NCI-H82 treated with DMSO at 0.1 percent for 48 hours (cell line): ENCODE measurements at regions not wholly inside any gene's neighbourhood (a gene's known extent, or its start where the extent isn't known, plus 50 kb on each side); places are given as distances from the start of the nearest gene placed in this dataset.
"Not testable (repeated sequence)": the region's sequence is repeated elsewhere in the genome, so short reads cannot be mapped to it uniquely, and the experiment has no call there.

ENCODE experiments used
- DNase-seq: peaks from one replicate; lab custom pipeline; 2025; ENCODE audit not compliant: unreplicated experiment; lab: John Stamatoyannopoulos, UW

DNA sequence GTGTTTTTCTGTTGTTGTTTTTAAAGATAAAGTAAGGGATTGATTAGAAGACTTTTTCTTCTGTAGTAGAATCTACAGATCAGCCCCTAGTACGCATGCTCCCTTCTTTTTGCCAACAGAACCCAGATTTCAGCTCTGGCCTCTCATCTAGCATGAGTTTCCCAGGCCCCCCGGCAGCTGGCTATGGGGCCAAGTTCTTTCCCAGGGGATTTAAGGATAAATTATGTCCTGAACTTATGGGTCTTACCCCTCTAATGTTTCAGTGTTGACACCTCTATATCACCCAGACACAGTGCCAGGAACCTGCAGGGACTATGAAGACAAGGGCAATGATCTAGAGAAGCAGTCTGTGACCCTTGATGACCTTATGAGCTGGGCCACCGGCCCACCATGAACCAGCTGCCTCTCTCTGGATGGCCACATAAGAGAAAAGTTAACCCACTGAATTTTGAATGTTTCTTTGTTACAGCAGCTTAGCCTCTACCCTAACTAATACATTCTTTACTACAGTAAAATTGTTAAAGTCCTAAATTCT lies 150.5 kb downstream of the UNC5CL start:
- peak; percentile 27 for DNase-seq

- DNase-seq, result peak; percentile 21
Observed at GRCh38 chr6:40887792-40888340, 151.2 kb downstream of the UNC5CL start.

DNA sequence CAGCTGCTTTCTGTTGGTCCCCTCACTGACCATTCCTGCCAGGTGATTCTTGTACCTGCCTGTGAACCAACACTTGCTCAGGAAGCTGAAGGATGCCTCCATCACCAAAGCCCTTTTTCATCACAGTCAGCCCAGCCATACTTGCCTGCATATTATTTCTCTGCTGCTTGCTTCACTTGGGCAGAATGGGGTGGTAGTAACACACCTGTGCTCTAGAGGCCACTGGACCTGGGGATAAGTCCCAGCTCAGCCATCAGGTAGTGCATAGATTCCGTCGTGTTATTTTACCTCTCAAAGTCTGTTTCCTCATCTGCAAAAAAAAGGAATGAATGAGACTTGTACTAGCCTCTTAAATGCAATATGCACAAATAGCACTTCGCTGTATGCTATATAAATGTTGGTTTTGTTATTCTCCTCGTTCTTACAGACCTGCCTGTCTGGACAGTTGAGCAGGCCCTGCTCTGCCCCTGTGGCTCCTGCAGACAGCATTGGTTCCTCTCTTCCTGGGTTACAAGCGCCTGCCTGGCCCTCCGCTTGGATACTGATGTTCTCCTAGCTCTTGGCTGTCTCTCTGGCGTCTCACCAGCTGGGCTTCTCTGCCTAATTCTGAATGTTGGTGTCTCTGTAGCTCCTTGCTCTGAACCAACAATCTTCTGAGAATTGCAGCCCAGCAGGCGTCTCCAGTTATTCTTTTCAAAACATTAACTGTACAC lies 151.8 kb downstream of the UNC5CL start:
- DNase-seq, result no peak

DNA sequence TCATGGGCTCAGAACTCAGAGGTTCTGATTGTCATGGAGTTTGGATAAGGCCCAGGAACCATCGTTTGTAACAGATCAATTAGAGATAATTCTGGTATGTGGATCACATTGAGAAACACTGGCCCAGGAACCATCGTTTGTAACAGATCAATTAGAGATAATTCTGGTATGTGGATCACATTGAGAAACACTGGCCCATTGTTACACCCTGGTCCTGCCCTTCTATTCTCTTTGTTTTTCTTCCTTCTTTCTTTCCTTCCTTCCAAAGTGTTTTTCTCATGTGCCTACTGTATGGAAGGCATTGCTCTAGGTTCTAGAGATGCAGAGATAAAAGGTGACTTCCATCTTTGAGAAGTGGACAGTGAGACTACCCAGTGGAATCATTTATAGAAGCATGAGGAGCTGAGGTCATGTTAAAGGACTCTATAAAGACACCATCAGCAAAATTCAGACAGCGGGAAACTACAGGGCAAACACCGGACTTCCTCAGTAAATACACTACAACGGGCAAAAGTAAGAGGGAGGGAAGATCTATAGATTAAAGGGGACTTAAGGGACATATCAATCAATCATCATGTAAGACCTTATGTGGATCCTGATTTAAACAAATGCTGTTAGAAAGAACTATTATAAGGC lies 153.8 kb downstream of the UNC5CL start:
- DNase-seq, result no peak

- DNase-seq, result peak; percentile 65
Observed at GRCh38 chr6:40882323-40882997, 156.6 kb downstream of the UNC5CL start.

DNA sequence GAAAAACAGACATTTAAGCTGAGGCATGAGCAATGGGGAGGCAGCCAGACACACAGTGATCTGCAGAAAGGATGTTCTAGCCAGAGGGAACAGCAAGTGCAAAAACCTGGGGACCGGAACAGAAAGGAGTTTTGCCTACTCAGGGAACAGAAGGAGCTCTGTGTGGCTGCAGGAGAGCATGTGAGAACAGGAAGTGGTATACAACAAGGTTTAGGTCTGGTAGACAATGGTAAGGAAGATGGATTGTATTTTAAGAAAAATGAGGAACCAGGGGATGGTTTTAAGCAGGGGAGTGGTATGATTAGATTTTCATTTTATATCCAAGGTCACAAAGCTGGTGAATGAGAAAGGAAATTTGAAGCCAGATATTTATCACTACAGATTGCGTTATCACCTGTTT lies 157.5 kb downstream of the UNC5CL start:
- no peak for DNase-seq

GRCh38 chr6:40880906-40881305 lies 158.1 kb downstream of the UNC5CL start:
- DNase-seq, result no peak

GRCh38 chr6:40879169-40879568 lies 159.9 kb downstream of the UNC5CL start:
- DNase-seq, result no peak

DNA sequence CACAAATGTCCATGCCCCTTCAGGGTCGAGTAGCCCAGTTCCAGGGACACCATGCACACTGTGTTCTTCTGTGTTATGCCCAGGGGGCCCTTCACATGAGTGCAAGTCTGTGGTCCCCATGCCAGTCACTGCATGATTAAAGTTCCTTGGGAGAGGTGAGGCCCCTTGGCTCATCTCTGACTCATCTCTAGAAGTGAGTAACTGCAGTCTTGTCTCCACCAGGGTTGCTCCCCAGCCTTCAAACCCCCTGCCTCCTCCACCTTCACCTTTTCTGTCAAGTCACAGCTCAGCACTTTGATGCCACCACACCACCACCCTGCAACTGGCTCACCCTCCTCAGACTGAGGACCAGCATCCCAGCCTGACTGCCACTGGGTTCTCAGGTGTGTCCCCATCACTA lies 161.7 kb downstream of the UNC5CL start:
- DNase-seq, result no peak

- DNase-seq, result no peak
Observed at GRCh38 chr6:40876336-40876735, 162.7 kb downstream of the UNC5CL start.

DNA sequence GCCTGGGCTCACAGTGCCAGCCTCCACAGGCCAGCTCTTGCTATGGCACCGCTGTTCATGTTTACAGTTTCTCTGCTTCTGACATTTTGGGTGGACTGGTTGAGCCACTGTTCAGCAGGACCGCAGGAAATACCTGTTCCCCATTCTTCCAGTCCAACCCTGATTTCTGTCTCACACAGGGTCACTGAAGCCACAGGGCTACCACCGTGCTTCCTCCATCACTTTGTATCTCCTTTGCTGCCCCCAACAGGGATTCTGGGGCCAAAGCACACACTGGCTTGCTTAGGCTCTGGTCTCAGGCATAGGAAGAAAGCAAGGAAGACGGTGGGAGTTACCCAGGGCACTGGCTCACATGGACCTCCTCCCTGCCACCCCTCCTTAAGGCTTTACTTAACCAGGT lies 164.5 kb downstream of the UNC5CL start:
- peak; percentile 59 for DNase-seq

DNA sequence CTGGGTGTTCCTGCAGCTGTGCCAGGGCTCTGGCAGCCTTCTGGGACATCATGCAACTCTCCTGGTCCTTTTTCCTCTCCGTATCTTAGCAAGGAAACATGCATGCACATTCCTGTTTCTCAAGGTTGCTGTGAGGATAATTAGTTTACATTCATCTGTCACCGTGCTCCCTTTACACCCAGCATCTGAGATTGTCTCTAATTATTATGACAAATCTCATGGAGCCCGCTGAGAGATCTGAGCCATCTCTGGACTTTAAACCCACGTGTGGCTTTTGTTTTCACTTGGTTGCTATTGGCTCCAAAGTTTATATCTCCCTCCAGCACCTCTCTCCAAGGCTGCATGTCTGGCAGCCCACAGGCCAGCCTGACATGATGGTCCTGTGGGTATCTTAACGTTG lies 167.6 kb downstream of the UNC5CL start:
- DNase-seq, result no peak

GRCh38 chr6:40868089-40868865 lies 170.7 kb downstream of the UNC5CL start:
- not testable (repeated sequence) for DNase-seq

- peak; percentile 61 for DNase-seq
Observed at GRCh38 chr6:40867527-40867926, 171.5 kb downstream of the UNC5CL start.

DNA sequence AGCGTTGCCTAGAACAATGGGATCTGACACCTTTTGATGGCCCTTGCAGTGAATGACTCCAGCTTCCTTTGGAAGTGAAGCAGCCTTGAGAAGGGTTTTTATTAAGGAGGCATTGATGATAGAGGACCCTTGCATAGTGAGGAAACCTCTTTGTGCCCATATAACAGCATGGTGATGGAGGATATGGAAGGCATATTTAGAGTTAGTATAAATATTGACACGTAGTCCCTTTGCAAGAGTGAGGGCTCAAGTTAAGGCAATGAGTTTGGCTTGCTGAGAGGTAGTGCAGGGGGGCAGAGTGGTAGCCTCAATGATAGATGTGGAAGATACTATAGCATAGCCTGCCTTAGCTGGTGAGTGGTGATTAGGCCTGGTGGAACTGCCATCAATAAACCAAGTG lies 173.8 kb downstream of the UNC5CL start:
- DNase-seq, result not testable (repeated sequence)

GRCh38 chr6:40860443-40860842 lies 178.6 kb downstream of the UNC5CL start:
- no peak for DNase-seq

GRCh38 chr6:40856271-40856670 lies 182.8 kb downstream of the UNC5CL start:
- no peak for DNase-seq

GRCh38 chr6:40855168-40855880 lies 183.7 kb downstream of the UNC5CL start:
- no peak for DNase-seq

DNA sequence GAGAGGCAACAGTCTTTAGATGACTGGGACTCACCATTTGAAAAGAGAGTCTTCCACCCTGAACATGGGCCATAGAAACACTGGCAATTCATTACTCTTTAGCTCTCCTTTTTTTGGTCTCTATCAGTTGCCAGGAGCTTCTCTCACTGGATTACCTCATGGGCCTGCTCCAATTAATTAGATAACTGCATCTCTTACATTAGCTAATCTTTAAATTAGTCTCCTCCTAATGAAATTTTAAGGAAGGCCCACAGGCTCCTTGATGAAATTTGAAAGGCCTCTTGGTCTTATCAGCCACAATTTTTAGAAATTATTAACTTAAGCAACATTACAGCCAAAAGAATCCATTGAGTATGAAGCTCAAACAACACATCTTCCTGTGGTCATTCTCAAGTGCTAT lies 184.4 kb downstream of the UNC5CL start:
- peak; percentile 31 for DNase-seq

DNA sequence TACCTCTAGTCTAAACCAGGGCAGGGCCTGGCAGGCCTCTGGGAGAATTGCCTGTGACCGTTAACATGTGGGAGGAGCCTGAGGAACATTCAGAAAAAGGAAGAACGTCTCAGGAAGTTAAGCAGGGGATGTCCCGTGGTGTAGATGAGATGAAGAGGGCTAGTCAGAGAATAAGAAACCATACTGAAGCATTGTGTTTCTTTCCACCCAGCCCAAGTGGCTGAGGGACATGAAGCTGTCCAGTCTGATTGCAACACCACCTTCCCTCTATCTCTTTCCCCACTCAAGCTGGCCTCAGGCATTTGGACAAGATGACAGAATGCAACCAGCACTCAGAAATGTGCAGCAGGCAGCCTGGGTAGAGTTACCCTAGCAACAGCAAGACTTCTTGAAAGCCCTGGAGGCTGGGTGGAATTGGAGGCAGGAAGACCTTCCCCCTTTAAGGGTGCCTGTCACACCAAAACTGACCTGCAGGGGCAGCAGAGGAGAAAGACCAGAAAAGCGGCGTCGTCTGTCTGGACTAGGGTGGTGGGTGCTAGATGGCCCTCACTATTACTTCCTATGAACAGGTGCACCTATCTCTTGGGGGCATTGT lies 186.1 kb downstream of the UNC5CL start:
- no peak for DNase-seq
